ENCODE measurements at regions not wholly inside any gene's neighbourhood (a gene's known extent, or its start where the extent isn't known, plus 50 kb on each side); places are given as distances from the start of the nearest gene placed in this dataset.

DNA sequence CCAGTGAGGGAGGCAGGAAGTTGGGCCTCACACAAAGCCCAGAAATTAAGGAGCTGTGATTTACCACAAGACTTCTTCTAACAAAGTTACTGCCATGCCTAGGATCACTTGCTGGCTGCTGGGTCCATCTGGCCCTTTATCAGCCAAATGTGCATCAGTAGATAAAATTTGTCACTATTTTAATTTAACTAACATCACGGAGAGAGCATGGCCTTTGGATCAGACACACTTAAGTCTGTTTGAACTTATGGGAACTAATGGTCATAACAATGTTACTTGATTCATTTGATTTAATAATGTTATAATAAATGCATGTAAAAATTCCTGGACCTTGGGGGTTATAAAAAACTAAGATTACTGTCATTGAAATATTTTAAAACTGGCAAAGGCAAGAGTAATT, 67.2 kb upstream of the CCDC190 start:
- peaks cover 3% of the 10 kb centered on the region for H3K9me3 Mint-ChIP-seq (ENCODE audit: low read depth, unreplicated experiment)
- H3K4me3 Mint-ChIP-seq (ENCODE audit: low read depth, unreplicated experiment) = no peak overlapping the region
- no peaks in the 10 kb centered on the region for H3K27me3 Mint-ChIP-seq (ENCODE audit: unreplicated experiment)
- BruUV-seq (replicated peaks) = no TSS peak
- DNase-seq = no peak
- no peaks in the 10 kb centered on the region for H3K36me3 Mint-ChIP-seq (ENCODE audit: insufficient read depth, unreplicated experiment)
- TF ChIP-seq, protein P1, sequence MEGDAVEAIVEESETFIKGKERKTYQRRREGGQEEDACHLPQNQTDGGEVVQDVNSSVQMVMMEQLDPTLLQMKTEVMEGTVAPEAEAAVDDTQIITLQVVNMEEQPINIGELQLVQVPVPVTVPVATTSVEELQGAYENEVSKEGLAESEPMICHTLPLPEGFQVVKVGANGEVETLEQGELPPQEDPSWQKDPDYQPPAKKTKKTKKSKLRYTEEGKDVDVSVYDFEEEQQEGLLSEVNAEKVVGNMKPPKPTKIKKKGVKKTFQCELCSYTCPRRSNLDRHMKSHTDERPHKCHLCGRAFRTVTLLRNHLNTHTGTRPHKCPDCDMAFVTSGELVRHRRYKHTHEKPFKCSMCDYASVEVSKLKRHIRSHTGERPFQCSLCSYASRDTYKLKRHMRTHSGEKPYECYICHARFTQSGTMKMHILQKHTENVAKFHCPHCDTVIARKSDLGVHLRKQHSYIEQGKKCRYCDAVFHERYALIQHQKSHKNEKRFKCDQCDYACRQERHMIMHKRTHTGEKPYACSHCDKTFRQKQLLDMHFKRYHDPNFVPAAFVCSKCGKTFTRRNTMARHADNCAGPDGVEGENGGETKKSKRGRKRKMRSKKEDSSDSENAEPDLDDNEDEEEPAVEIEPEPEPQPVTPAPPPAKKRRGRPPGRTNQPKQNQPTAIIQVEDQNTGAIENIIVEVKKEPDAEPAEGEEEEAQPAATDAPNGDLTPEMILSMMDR (IDR thresholded peaks at IDR 0.05; ENCODE audit: unreplicated experiment) = no peak
- H3K4me1 Mint-ChIP-seq (ENCODE audit: low read depth, unreplicated experiment) = no peaks in the 10 kb centered on the region
- CTCF ChIA-PET = interaction anchor here (1.0 to 1.2 kb wide), 2 partner anchors 15 to 23 kb away, joined by 3 to 4 read pairs; no protein-coding TSS in a partner anchor
- no peak overlapping the region for H3K27ac Mint-ChIP-seq (ENCODE audit: unreplicated experiment)
- intact Hi-C loops (cut with micrococcal nuclease; ENCODE audit: unreplicated experiment) = no loop called here

DNA sequence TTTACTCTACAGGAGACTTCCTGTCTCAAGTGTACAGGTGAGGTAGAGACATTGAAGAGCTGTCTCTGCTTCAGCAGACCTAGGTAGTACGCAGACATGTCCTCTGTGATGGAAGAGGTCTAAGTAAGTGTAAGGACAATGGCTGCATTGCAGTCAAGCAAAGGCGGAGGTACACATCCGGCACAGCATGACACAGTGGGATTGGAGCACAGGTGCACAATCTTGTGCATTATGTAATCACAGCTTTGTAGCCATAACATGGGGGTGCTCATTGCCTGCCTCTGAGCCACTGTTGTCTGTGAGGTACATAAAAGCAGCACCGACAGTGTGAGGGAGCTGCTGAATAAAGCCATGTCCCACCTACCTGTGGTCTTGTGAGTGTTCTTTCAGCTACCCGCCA, 66.4 kb upstream of the CCDC190 start:
- no peaks in the 10 kb centered on the region for H3K36me3 Mint-ChIP-seq (ENCODE audit: insufficient read depth, unreplicated experiment)
- DNase-seq = no peak
- no peaks in the 10 kb centered on the region for H3K4me1 Mint-ChIP-seq (ENCODE audit: low read depth, unreplicated experiment)
- H3K4me3 Mint-ChIP-seq (ENCODE audit: low read depth, unreplicated experiment) = no peak overlapping the region
- no peak overlapping the region for H3K27ac Mint-ChIP-seq (ENCODE audit: unreplicated experiment)
- no peaks in the 10 kb centered on the region for H3K27me3 Mint-ChIP-seq (ENCODE audit: unreplicated experiment)
- H3K9me3 Mint-ChIP-seq (ENCODE audit: low read depth, unreplicated experiment) = peaks cover 3% of the 10 kb centered on the region
- TF ChIP-seq, protein P1 (IDR thresholded peaks at IDR 0.05; ENCODE audit: unreplicated experiment) = no peak
- BruUV-seq (replicated peaks) = no TSS peak
- CTCF ChIA-PET = interaction anchor here (1.0 to 1.2 kb wide), 2 partner anchors 14 to 24 kb away, joined by 3 to 4 read pairs; no protein-coding TSS in a partner anchor
- intact Hi-C loops (cut with micrococcal nuclease; ENCODE audit: unreplicated experiment) = no loop called here

DNA sequence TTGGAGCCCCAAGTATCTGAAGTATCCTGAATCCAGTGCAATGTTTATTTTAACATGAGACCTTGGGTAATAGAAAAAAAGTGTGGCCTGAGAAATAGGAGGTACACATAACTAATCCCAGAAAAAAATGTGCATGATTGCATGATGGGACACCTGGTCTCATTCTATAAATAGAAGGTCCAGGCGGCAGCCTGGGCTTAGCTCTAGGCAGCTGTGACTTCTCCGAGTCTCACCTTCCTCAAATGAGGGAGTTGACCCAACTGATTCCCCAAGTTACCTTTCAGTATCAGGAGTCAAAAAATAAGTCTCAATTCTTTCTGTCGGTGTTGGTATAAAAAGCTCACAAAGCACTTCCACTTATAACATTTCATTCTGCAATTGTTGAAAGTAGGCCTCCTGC, 65.9 kb upstream of the CCDC190 start:
- Mint-ChIP-seq H3K27me3 (ENCODE audit: unreplicated experiment) (no peaks in the 10 kb centered on the region), H3K9me3 (ENCODE audit: low read depth, unreplicated experiment) (peaks cover 3% of the 10 kb centered on the region), H3K4me1 (ENCODE audit: low read depth, unreplicated experiment) (no peaks in the 10 kb centered on the region), H3K27ac (ENCODE audit: unreplicated experiment) (no peak overlapping the region), H3K4me3 (ENCODE audit: low read depth, unreplicated experiment) (no peak overlapping the region), H3K36me3 (ENCODE audit: insufficient read depth, unreplicated experiment) (no peaks in the 10 kb centered on the region)
- CTCF ChIA-PET = interaction anchor here (1.2 kb wide), 1 partner anchor 13 kb away, joined by 4 read pairs; no protein-coding TSS in a partner anchor
- TF ChIP-seq, protein P1 (IDR thresholded peaks at IDR 0.05; ENCODE audit: unreplicated experiment) = no peak
- DNase-seq = no peak
- no TSS peak for BruUV-seq (replicated peaks)
- intact Hi-C loops (cut with micrococcal nuclease; ENCODE audit: unreplicated experiment) = no loop called here

DNA sequence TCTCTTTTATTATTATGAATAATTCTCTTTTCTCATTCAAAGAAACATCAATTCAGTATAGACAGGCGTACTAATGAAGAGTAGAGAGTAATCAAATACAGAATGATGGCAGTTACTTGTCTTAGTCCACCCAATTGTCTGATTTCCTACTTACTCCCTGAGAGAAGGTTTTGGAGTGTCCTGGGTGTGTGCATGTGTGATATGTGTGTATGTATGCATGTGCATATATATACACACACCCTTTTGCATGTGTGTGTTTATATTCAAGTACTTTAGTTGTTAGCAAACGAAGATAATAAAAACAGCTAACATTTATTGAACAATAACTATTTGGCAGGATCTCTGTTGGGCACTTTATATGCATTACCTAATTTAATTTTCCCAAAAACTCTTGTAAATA, 63.2 kb upstream of the CCDC190 start:
- CTCF ChIA-PET = interaction anchor here (0.7 to 1.7 kb wide), 2 partner anchors 19 to 1208 kb away, joined by 4 read pairs; no protein-coding TSS in a partner anchor
- no peaks in the 10 kb centered on the region for H3K4me1 Mint-ChIP-seq (ENCODE audit: low read depth, unreplicated experiment)
- H3K4me3 Mint-ChIP-seq (ENCODE audit: low read depth, unreplicated experiment) = no peak overlapping the region
- H3K9me3 Mint-ChIP-seq (ENCODE audit: low read depth, unreplicated experiment) = no peaks in the 10 kb centered on the region
- H3K27ac Mint-ChIP-seq (ENCODE audit: unreplicated experiment) = no peak overlapping the region
- BruUV-seq (replicated peaks) = no TSS peak
- H3K27me3 Mint-ChIP-seq (ENCODE audit: unreplicated experiment) = no peaks in the 10 kb centered on the region
- no peaks in the 10 kb centered on the region for H3K36me3 Mint-ChIP-seq (ENCODE audit: insufficient read depth, unreplicated experiment)
- DNase-seq = no peak
- TF ChIP-seq, protein P1 (IDR thresholded peaks at IDR 0.05; ENCODE audit: unreplicated experiment) = no peak
- intact Hi-C loops (cut with micrococcal nuclease; ENCODE audit: unreplicated experiment) = no loop called here

Data from Calu3 (cell line).